Gastrocnemius medialis (tissue), 4 donors: ENCODE measurements at regions not wholly inside any gene's neighbourhood (a gene's known extent, or its start where the extent isn't known, plus 50 kb on each side); places are given as distances from the start of the nearest gene placed in this dataset.
A peak's percentile ranks its signal among the peaks of the same experiment; 100 is the strongest.

Experiments
- ATAC-seq, 2 donors: fragments of 150-250 bp; one replicate each; pipeline ENCODE4 v1.9.1; 2016
- DNase-seq, 2 donors: peaks; one replicate each; pipeline ENCODE4 v3.0.0-alpha.2; 2019
- H3K27ac ChIP-seq, 4 donors: fragments of 200-600 bp; sonication (generic); 1 replicate in 1 of 4; 2 replicates in 3 of 4; pipeline ENCODE4 v1.5.1; 2016 to 2018; ENCODE audit warnings: mild to moderate bottlenecking in 2 of 4, moderate library complexity in 1 of 4
- H3K27me3 ChIP-seq, 3 donors: fragments of 200-600 bp; sonication (generic) in 2 of 3; 1 replicate in 1 of 3; 2 replicates in 2 of 3; pipeline versions ENCODE4 v1.5.1 to v1.6.0; 2016 to 2019; ENCODE audit warnings: mild to moderate bottlenecking in 1 of 3, moderate library complexity in 1 of 3
- H3K36me3 ChIP-seq, 2 donors: fragments of 200-600 bp; sonication (generic) in 1 of 2; one replicate each; pipeline ENCODE4 v1.5.1; 2017 to 2018
- H3K4me1 ChIP-seq, 2 donors: fragments of 200-600 bp; sonication (generic) in 1 of 2; one replicate each; pipeline ENCODE4 v1.5.1; 2016 to 2017; ENCODE audit warnings: mild to moderate bottlenecking in 2 of 2
- H3K4me3 ChIP-seq, 4 donors: fragments of 200-600 bp; sonication (generic) in 3 of 4; 1 replicate in 1 of 4; 2 replicates in 3 of 4; pipeline ENCODE4 v1.5.1; 2016 to 2019; ENCODE audit warnings: mild to moderate bottlenecking in 2 of 4
- H3K9me3 ChIP-seq, 3 donors: fragments of 200-600 bp; sonication (generic) in 2 of 3; 1 replicate in 1 of 3; 2 replicates in 2 of 3; pipeline ENCODE4 v1.5.1; 2016 to 2019
- POLR2A ChIP-seq, 2 donors: fragments of 450-650 bp; IDR thresholded peaks; one replicate each; pipeline ENCODE4 v1.6.1; 2017; ENCODE audit warnings: antibody characterized with exemption in 2 of 2, mild to moderate bottlenecking in 2 of 2, moderate library complexity in 2 of 2
- in situ Hi-C, 4 donors: fragments of 200-750 bp; cut with MboI; loops; one replicate each; pipeline versions ENCODE4 v1.15.0 to v1.8.0; 2017; ENCODE audit warnings: low sequenced_read_pairs in 4 of 4
- intact Hi-C: fragments of 100-400 bp; cut with DNase I; formaldehyde crosslinking; loops from one replicate; pipeline ENCODE4 v1.15.1; 2023; ENCODE audit warnings: low total_unique reads
- TF ChIP-seq, protein P1 (sequence below), 5 experiments: fragments of 450-650 bp in 3 of 5; fragments of 200-600 bp in 2 of 5; sonication (generic) in 2 of 5; IDR thresholded peaks in 4 of 5; conservative IDR thresholded peaks in 1 of 5; 1 replicate in 4 of 5; 2 replicates in 1 of 5; pipeline ENCODE4 v1.5.1; 2016 to 2019; ENCODE audit warnings: antibody characterized with exemption in 5 of 5, mild to moderate bottlenecking in 3 of 5, moderate library complexity in 3 of 5

DNA sequence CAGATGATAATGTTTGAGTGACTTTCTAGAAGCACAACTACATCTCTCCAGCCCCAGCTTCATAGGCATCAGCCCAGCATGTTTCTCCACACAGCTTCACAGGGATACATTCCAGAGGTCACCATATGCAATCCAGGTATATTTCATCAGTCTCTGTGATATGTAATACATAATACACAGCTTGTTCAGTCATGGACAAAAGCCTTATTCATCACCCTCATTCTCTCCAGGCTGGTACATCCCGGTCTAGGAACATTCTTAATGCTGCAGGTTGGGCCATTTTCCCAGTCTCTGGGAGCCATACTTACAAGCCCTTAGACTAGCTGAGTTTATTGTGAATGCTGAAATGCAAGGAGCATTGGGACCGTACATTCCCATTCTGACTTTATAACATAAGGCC, 169.4 kb downstream of the TMEM200A start:
- Histone ChIP-seq H3K4me3 (no peak overlapping the region), H3K4me1 (no peaks in the 10 kb centered on the region), H3K27ac (no peak overlapping the region), H3K36me3 (no peaks in the 10 kb centered on the region), H3K27me3 (no peaks in the 10 kb centered on the region), H3K9me3 (no peaks in the 10 kb centered on the region)
- TF ChIP-seq POLR2A (IDR thresholded peaks at IDR 0.05): no peak
- TF ChIP-seq, protein P1, sequence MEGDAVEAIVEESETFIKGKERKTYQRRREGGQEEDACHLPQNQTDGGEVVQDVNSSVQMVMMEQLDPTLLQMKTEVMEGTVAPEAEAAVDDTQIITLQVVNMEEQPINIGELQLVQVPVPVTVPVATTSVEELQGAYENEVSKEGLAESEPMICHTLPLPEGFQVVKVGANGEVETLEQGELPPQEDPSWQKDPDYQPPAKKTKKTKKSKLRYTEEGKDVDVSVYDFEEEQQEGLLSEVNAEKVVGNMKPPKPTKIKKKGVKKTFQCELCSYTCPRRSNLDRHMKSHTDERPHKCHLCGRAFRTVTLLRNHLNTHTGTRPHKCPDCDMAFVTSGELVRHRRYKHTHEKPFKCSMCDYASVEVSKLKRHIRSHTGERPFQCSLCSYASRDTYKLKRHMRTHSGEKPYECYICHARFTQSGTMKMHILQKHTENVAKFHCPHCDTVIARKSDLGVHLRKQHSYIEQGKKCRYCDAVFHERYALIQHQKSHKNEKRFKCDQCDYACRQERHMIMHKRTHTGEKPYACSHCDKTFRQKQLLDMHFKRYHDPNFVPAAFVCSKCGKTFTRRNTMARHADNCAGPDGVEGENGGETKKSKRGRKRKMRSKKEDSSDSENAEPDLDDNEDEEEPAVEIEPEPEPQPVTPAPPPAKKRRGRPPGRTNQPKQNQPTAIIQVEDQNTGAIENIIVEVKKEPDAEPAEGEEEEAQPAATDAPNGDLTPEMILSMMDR (IDR thresholded peaks at IDR 0.05 in 4 of 5, conservative IDR thresholded peaks at IDR 0.05 in 1 of 5): no peak
- ATAC-seq: no peak
- in situ Hi-C loops: no loop called here
- intact Hi-C loops: no loop called here
- no peak for DNase-seq

GRCh38 chr6:130537447-130537846, 171.6 kb downstream of the TMEM200A start:
- TF ChIP-seq POLR2A (IDR thresholded peaks at IDR 0.05): no peak
- TF ChIP-seq, protein P1 (IDR thresholded peaks at IDR 0.05 in 4 of 5, conservative IDR thresholded peaks at IDR 0.05 in 1 of 5): no peak
- intact Hi-C loops: no loop called here
- in situ Hi-C loops: no loop called here

DNA sequence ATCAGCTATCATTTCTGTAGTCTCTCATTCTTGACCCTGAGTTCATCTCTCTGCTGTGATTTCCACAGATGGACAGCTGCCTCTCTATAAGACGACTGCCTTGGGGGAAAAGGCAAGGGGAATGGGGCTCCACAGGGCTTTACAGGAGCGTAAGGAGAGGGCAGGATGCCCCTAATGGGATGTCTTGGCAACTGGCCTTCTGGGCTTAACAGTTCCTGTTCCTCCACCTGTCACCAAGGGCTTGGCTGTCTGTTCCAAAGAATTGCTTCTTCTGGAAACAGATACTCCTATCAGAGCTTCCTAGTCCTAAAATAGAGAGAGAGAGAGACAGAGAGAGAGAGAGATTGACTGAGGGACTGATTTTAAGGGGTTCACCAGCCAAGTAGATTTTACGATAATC, 181.9 kb downstream of the TMEM200A start:
- H3K4me3 ChIP-seq: no peak overlapping the region
- no peak overlapping the region for H3K27ac ChIP-seq
- peaks cover 0 to 16% of the 10 kb centered on the region in 2 donors for H3K4me1 ChIP-seq
- H3K27me3 ChIP-seq: no peaks in the 10 kb centered on the region
- ATAC-seq (peak in 1 of 2 donors; percentile 54), DNase-seq (no peak)
- TF ChIP-seq POLR2A (IDR thresholded peaks at IDR 0.05): no peak
- TF ChIP-seq, protein P1 (IDR thresholded peaks at IDR 0.05 in 4 of 5, conservative IDR thresholded peaks at IDR 0.05 in 1 of 5): no peak
- H3K9me3 ChIP-seq: no peaks in the 10 kb centered on the region
- in situ Hi-C loops (no loop called here), intact Hi-C loops (no loop called here)
- no peaks in the 10 kb centered on the region for H3K36me3 ChIP-seq

More at GRCh38 chr6:130537447-130537846, 171.6 kb downstream of the TMEM200A start:
- Histone ChIP-seq H3K27me3 (no peaks in the 10 kb centered on the region), H3K27ac (no peak overlapping the region), H3K4me3 (no peak overlapping the region), H3K4me1 (no peaks in the 10 kb centered on the region), H3K9me3 (no peaks in the 10 kb centered on the region), H3K36me3 (no peaks in the 10 kb centered on the region)
- DNase-seq (no peak), ATAC-seq (no peak)

DNA sequence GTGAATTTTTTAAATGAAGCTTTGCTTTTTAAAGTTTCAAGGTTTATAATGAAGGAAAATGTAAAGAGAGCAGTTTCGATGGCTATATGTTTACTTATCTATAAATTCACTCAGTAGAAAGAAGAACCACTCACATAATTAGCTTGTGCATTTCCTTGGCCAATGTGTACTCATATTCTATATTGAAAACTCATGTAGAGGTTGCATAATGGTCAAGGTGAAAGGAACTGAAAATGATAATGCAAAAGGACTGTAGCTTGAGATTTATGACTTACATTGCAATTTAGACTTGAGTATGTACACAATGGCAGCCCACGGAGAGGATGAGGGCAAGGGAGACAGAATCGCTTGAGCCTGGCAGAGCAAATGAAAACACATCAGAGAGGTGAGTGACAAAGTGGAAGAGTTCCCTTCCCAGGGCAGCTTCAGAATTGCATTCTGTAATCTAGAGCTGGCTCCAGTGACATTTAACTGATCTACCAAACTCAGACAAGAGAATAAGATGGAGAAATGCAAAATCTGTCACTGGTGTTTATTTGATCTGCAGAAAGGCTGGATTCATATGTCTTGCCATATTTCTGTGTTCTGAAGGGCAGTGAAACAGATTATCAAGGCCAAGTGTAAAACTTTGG, 191.8 kb downstream of the TMEM200A start:
- Histone ChIP-seq H3K4me1 (no peaks in the 10 kb centered on the region), H3K9me3 (no peaks in the 10 kb centered on the region), H3K27me3 (no peaks in the 10 kb centered on the region), H3K27ac (no peak overlapping the region), H3K36me3 (no peaks in the 10 kb centered on the region), H3K4me3 (no peak overlapping the region)
- ATAC-seq: no peak
- in situ Hi-C loops: no loop called here
- no peak for TF ChIP-seq POLR2A (IDR thresholded peaks at IDR 0.05)
- TF ChIP-seq, protein P1 (IDR thresholded peaks at IDR 0.05 in 4 of 5, conservative IDR thresholded peaks at IDR 0.05 in 1 of 5): no peak
- no peak for DNase-seq
- intact Hi-C loops: no loop called here

GRCh38 chr6:130558131-130558530, 192.3 kb downstream of the TMEM200A start:
- in situ Hi-C loops (no loop called here), intact Hi-C loops (no loop called here)
- H3K27ac ChIP-seq: no peak overlapping the region
- no peak overlapping the region for H3K4me3 ChIP-seq
- no peaks in the 10 kb centered on the region for H3K9me3 ChIP-seq
- DNase-seq (no peak), ATAC-seq (no peak)
- no peak for TF ChIP-seq POLR2A (IDR thresholded peaks at IDR 0.05)
- TF ChIP-seq, protein P1 (IDR thresholded peaks at IDR 0.05 in 4 of 5, conservative IDR thresholded peaks at IDR 0.05 in 1 of 5): no peak
- H3K27me3 ChIP-seq: no peaks in the 10 kb centered on the region
- no peaks in the 10 kb centered on the region for H3K4me1 ChIP-seq
- H3K36me3 ChIP-seq: no peaks in the 10 kb centered on the region
